Inferior parietal cortex (tissue), 1 donor: ENCODE measurements at regions not wholly inside any gene's neighbourhood (a gene's known extent, or its start where the extent isn't known, plus 50 kb on each side); places are given as distances from the start of the nearest gene placed in this dataset.
"Not testable (repeated sequence)": the region's sequence is repeated elsewhere in the genome, so short reads cannot be mapped to it uniquely, and the experiment has no call there.

Experiments used
- DNase-seq: peaks from one replicate; pipeline ENCODE4 v3.0.0-alpha.2; 2016; ENCODE audit errors: extremely low spot score

GRCh38 chr7:81887098-81888090 lies 117.5 kb upstream of the HGF start:
- DNase-seq, result no peak

DNA sequence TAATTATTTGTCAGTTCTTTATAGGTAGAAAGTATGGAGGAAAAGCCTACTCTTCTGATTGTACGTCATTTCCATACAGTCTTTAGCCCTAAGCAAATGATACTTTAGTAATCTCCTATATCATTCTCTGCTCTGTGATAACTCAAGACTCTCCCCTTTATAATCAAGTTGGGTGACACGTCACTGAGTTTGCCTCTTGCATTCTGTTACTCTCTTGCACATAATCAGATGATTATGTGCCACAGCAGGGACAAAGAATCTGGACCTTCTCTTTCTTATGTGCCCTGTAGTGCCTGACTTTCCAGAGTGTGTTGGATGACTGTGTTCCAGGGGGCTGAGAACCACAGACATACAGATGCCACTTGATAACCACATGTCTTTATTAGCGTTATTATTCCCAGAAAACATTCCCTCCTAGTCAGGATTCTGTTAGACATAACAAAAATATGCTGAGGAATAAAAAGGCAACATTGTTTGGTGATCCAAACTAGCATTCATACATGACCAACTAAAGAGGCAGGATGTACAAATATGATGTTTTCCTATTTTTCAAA lies 116.4 kb upstream of the HGF start:
- no peak for DNase-seq

DNA sequence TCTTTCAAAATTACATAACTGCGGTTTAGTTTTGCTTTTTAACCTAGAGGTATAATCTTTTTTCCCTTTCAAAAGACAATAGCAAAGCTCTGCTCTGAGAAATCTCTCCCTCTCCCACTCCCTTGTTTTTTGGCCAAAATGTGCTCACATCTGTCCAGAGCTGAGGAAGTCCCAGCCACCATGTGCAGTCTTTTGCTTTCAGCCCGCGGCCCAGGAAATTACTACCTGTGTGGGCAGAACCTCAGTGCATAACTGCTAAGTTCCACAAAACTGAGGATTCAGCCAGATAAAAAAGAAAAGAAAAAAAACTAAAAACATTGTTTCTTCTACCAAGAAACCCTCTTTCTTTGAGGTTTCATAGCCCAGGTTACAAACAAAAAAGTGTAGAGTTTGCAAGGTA lies 115.0 kb upstream of the HGF start:
- no peak for DNase-seq

DNA sequence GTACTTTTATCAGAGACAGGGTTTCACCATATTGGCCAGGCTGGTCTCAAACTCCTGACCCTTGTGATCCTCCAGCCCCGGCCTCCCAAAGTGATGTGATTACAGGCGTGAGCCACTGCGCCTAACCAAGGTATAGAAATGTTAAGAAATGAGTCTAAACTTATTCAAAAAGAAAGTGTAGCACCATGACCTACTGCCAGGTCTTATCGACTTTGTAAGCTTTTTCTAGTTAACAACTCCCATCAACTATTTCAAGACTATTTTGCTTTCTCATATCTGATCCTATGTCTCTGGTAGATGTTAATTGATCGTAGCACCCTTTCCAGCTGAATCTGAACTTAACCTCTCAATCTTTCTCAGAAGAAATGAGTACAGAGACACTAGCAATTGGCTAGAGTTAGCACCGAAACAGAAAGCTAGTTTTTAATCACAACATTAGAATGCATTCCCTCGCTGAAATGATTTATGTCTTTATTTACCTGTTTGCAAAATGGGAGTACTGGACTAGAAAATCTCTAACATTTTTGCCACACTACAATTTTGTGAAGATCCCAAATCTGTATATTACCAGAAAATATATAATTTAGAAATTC lies 114.0 kb upstream of the HGF start:
- DNase-seq, result no peak

DNA sequence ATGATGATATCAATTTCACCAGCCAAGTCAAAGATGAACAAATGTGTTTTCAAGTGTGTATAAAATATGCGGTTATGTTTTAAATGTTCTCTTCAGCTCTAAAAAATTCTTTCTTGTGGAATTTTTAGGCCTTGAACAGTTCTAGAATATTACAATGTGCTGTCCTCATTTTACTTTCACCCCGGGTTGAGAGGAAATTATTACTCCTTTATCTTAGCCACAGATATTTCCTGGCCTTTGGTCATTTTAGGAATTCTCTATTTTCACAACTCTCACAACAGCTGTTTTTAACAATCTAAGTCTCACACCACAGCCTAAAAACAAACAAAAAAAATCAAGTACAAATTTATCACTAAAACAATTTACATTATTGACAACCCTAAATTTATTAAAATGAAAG lies 112.2 kb upstream of the HGF start:
- no peak for DNase-seq

DNA sequence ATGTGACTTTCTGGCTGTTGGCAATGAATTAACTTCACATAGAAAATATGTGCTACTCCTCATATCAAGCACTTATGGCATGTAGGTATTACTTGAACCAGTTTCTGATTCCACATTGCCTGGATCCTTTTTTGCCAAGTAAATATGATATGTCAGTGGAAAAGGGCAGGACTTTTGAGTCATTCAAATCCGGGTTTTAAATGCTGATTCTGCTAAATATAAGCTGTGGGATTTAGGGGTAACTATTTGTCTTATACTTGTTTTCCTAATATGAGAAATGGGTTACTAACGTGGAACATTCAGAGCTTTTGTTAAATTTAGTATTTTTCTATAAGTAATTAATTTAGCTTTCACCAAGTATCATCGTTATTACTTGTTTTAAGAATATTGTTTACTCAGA lies 108.0 kb upstream of the HGF start:
- DNase-seq, result no peak

DNA sequence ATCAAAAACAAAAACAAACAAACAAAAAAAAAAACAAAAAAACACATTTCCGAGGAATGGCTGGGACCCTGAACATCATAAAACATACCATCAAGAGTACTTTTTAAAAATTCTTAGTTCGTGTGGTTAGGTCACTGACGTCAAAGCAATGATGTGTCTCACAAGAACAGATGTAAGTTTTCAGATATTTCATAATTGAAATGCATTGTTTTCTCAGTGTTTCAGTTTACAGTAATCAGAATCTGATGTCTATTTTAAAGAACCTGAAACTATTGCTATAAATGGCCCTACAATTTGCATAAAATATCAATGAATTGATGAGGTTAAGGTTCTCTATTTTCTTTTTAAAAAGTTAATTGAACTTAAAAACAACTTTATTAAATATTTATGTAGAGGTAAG lies 103.7 kb upstream of the HGF start:
- no peak for DNase-seq

DNA sequence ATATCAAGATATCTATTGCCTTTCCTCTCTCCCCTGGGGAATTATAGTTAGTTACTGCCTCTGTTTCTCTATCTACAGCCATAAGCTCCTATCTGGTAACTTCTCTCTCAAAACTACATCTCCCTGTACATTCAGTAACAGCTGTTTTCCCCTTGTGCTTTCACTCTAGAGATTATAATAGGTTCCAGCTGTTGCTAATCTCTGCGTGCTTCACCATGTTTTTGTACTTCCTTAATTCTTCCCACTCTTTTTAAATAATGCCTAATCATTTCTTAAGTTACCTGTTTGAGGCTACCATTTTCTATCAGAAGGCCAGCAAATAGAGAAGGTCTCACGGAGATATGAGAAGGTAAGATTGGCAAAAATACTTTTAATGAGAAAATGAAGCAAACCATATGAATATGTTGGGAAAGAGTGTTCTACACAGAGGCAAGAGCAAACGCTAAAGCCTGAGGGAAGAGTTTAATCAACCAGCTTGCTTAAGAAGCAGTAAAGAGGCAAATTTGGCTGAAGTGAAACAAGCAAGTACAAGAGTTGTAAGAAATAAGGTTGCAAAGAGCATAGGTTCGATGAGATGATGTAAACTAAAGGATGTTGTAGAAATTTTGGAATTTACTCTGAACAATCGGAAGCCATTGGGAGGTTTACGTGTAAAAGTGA lies 101.9 kb upstream of the HGF start:
- DNase-seq, result no peak

DNA sequence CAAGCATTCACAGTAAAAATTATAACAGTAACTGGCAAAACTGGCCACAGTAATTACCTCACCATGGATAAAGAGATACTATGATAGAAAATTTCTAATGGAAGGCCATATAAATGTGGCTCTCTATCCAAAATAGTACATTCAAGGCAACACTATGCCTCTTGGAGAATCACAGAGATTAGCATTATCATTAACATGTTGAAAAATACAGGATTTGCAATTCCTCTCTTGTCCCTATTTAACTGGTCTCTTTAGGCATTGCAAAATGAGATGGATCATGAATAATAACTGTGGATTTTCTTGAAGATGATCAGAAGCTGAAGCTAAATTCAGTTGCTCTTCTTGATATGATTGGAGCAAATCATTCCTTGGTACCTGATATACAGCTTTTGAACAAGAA lies 100.8 kb upstream of the HGF start:
- no peak for DNase-seq

GRCh38 chr7:81869670-81870069 lies 99.8 kb upstream of the HGF start:
- no peak for DNase-seq

GRCh38 chr7:81865754-81866153 lies 95.9 kb upstream of the HGF start:
- DNase-seq, result no peak

DNA sequence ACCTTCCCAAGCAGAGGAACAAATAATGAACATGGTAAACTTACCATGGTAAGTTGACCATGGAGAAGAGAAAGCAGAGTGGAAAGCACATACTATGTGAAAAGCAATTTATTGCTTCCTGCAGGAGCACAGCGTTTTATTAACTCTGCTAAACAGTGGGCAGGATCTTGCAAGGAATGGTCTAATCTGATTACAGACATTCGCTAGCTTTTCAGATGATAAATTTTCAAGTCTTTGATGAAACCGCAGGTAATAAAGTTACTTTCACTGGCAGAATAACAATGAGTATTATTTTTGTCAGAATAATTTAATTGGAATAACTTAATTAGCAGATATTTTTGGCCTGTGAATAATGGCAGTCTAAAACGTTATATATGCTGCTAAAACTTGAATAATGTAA lies 89.6 kb upstream of the HGF start:
- DNase-seq, result no peak

DNA sequence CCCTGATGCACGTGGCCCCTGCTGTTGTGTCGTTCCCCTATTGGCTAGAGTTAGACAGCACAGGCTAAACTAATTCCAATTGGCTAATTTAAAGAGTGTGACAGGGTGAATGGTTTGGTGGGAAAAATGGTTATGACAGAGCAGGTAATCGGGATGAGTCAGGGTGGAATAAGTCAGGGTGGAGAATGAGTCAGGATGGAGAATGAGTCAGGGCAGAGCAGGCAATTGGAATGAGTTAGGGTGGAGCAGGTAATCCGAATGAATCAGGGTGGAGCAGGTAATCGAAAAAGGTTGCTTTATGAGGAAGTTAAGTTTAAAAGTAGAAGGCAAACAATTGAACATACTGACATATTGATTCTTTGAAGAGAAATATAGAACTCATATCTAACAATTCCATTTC lies 89.0 kb upstream of the HGF start:
- not testable (repeated sequence) for DNase-seq

GRCh38 chr7:81857385-81857784 lies 87.5 kb upstream of the HGF start:
- no peak for DNase-seq

- no peak for DNase-seq
These were observed 84.7 kb upstream of the HGF start for GRCh38 chr7:81854518-81854917.

DNA sequence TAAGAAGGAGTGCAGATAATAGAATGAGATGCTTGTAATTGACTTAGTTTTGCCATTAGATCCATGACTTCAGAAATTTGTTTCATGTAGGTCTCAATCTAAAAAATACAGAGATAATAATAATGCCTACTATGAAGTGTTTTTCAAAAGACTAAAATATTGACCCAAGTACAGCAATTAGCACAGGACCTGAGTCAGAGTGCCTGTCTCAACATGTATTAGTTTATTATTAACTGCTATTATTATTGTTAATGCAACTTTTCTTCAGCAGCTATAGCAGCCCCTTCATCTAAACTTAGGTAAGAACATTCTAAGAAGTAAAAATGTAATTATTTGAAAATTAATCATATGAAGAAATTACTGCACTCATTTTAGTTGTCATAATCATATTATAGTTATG lies 82.9 kb upstream of the HGF start:
- no peak for DNase-seq

- no peak for DNase-seq
These were observed 81.6 kb upstream of the HGF start for GRCh38 chr7:81851413-81851812.

GRCh38 chr7:81846398-81846797 lies 76.6 kb upstream of the HGF start:
- peak; percentile 5 for DNase-seq

GRCh38 chr7:81845744-81846241 lies 75.9 kb upstream of the HGF start:
- no peak for DNase-seq

- DNase-seq, result not testable (repeated sequence)
These were observed 73.8 kb upstream of the HGF start for GRCh38 chr7:81843657-81844056.

DNA sequence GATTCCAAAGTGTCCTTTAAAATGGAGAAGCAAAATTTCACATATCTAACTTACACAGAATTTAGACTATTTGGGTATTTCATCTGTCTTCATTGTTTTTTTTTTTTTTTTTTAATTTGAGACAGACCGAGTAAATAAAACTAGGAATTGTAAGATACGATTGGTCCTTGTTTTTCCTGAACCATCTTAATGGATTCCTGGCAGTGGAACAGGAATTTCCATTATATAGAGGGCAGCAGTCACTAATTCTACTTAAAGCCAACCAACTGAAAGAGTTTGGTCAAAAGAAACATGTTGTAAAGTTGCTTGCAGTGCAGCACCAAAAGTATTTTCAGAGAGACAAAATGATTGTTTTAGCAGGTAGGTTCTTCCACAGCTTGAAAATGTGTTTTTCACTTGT lies 72.5 kb upstream of the HGF start:
- no peak for DNase-seq

- no peak for DNase-seq
These were observed 70.0 kb upstream of the HGF start for GRCh38 chr7:81839708-81840369.
